GM23338 (cell line): ENCODE measurements at regions not wholly inside any gene's neighbourhood (a gene's known extent, or its start where the extent isn't known, plus 50 kb on each side); places are given as distances from the start of the nearest gene placed in this dataset.

Experiments used
- ATAC-seq: fragments of 200-7000 bp; cut with Tn5 transposase; 3 replicates; pipeline ENCODE4 v1.9.1; 2020
- DNase-seq: peaks from one replicate; pipeline ENCODE4 v3.0.0-alpha.2; 2015; ENCODE audit warnings: low spot score
- H2AFZ ChIP-seq: fragments of 200-600 bp; sonication (generic); 2 replicates; pipeline ENCODE4 v1.8.0; 2016; ENCODE audit warnings: antibody characterized with exemption, mild to moderate bottlenecking, moderate library complexity
- H3F3A ChIP-seq: fragments of 200-600 bp; sonication (generic); replicated peaks from 2 replicates; pipeline ENCODE4 v1.8.0; 2017; ENCODE audit warnings: antibody characterized with exemption, mixed run types, low read depth
- H3K27ac ChIP-seq: fragments of 200-600 bp; sonication (generic); 2 replicates; pipeline ENCODE4 v1.6.1; 2016; ENCODE audit warnings: low read depth
- H3K27me3 ChIP-seq: fragments of 200-600 bp; sonication (generic); 2 replicates; pipeline ENCODE4 v1.8.0; 2016; ENCODE audit warnings: mild to moderate bottlenecking, mixed run types, moderate library complexity; ENCODE audit not compliant: insufficient read depth
- H3K36me3 ChIP-seq: fragments of 200-600 bp; sonication (generic); 2 replicates; pipeline ENCODE4 v1.8.0; 2016; ENCODE audit warnings: mild to moderate bottlenecking; ENCODE audit not compliant: insufficient read depth
- H3K4me1 ChIP-seq: fragments of 200-600 bp; sonication (generic); 2 replicates; pipeline ENCODE4 v1.8.0; 2016; ENCODE audit warnings: mild to moderate bottlenecking, moderate library complexity; ENCODE audit not compliant: insufficient read depth
- H3K4me2 ChIP-seq: fragments of 200-600 bp; sonication (generic); 2 replicates; pipeline ENCODE4 v1.7.1; 2017; ENCODE audit warnings: mixed run types
- H3K4me3 ChIP-seq: fragments of 200-600 bp; sonication (generic); 2 replicates; pipeline ENCODE4 v1.6.1; 2016; ENCODE audit warnings: mixed run types
- H3K79me2 ChIP-seq: fragments of 200-600 bp; sonication (generic); replicated peaks from 2 replicates; pipeline ENCODE4 v1.8.0; 2017; ENCODE audit warnings: mild to moderate bottlenecking; ENCODE audit not compliant: insufficient read depth
- H3K9me2 ChIP-seq: fragments of 200-600 bp; sonication (generic); 2 replicates; pipeline ENCODE4 v1.8.0; 2017; ENCODE audit not compliant: insufficient read depth
- H4K20me1 ChIP-seq: fragments of 200-600 bp; sonication (generic); replicated peaks from 2 replicates; pipeline ENCODE4 v1.8.0; 2017; ENCODE audit warnings: mild to moderate bottlenecking; ENCODE audit not compliant: insufficient read depth
- H3K27ac Mint-ChIP-seq: 2 replicates; pipeline ENCODE4 v1.8.0; 2020; ENCODE audit warnings: inconsistent platforms, mild to moderate bottlenecking, moderate library complexity, mixed read lengths
- H3K27me3 Mint-ChIP-seq: 3 replicates; pipeline ENCODE4 v1.8.0; 2022; ENCODE audit warnings: low read depth, mild to moderate bottlenecking, moderate library complexity, mixed read lengths, inconsistent platforms; ENCODE audit not compliant: insufficient read depth, poor library complexity
- H3K36me3 Mint-ChIP-seq: 3 replicates; pipeline ENCODE4 v1.8.0; 2021; ENCODE audit warnings: low read depth, mild to moderate bottlenecking, inconsistent platforms, moderate library complexity, mixed read lengths
- H3K4me1 Mint-ChIP-seq: 3 replicates; pipeline ENCODE4 v1.8.0; 2020; ENCODE audit warnings: mild to moderate bottlenecking, inconsistent platforms, mixed read lengths
- H3K4me3 Mint-ChIP-seq: 3 replicates; pipeline ENCODE4 v1.8.0; 2021; ENCODE audit warnings: moderate library complexity, mild to moderate bottlenecking, inconsistent platforms, mixed read lengths
- H3K9me3 Mint-ChIP-seq: 3 replicates; pipeline ENCODE4 v1.8.0; 2020; ENCODE audit warnings: moderate library complexity, mild to moderate bottlenecking, inconsistent platforms, mixed read lengths
- CREB1 ChIP-seq: fragments of 250-450 bp; sonication (Bioruptor Pico); IDR thresholded peaks from 2 replicates; pipeline ENCODE4 v1.5.0; 2020; ENCODE audit warnings: low read depth, mild to moderate bottlenecking, moderate library complexity
- CTCF ChIP-seq, 2 experiments: fragments of 200-600 bp in 1 of 2; sonication (generic) in 1 of 2; conservative IDR thresholded peaks; 2 replicates each; pipeline versions ENCODE4 v1.5.1 to v1.6.1; 2016 to 2017; ENCODE audit warnings: antibody characterized with exemption in 2 of 2, low read depth in 2 of 2, mild to moderate bottlenecking in 2 of 2, moderate library complexity in 1 of 2
- ETS1 ChIP-seq: IDR thresholded peaks from 2 replicates; pipeline ENCODE4 v1.6.1; 2016; ENCODE audit warnings: antibody characterized with exemption
- EZH2 ChIP-seq: fragments of 200-600 bp; sonication (generic); IDR thresholded peaks from one replicate; pipeline ENCODE4 v1.8.0; 2017; ENCODE audit warnings: antibody characterized with exemption, mild to moderate bottlenecking, low read depth; ENCODE audit not compliant: unreplicated experiment
- POLR2AphosphoS5 ChIP-seq: IDR thresholded peaks from 2 replicates; pipeline ENCODE4 v1.6.1; 2016; ENCODE audit warnings: antibody characterized with exemption, low read depth
- REST ChIP-seq: IDR thresholded peaks from one replicate; pipeline ENCODE4 v1.6.1; 2018; ENCODE audit warnings: antibody characterized with exemption; ENCODE audit not compliant: unreplicated experiment
- STAT1 ChIP-seq: IDR thresholded peaks from one replicate; pipeline ENCODE4 v1.6.1; 2016; ENCODE audit warnings: antibody characterized with exemption; ENCODE audit not compliant: unreplicated experiment
- ZNF114 ChIP-seq: fragments of 250-450 bp; sonication (Bioruptor Pico); IDR thresholded peaks from 2 replicates; pipeline ENCODE4 v1.5.0; 2020; ENCODE audit warnings: mild to moderate bottlenecking, moderate library complexity
- ZNF462 ChIP-seq: fragments of 250-450 bp; sonication (Bioruptor Pico); IDR thresholded peaks from 2 replicates; pipeline ENCODE4 v1.5.0; 2020; ENCODE audit warnings: mild to moderate bottlenecking, moderate library complexity

- TF ChIP-seq REST (no peak), ETS1 (no peak)
These were observed 283.4 kb downstream of the DAD1 start (continued) for GRCh38 chr14:22305607-22306006.

GRCh38 chr14:22304326-22304725 lies 284.7 kb downstream of the DAD1 start:
- Histone ChIP-seq H2AFZ (peak overlapping the region; percentile 20; the same call in 1 of the 2 replicates), H3K4me2 (no peak overlapping the region), H3K79me2 (no peaks in the 10 kb centered on the region), H3F3A (no peaks in the 10 kb centered on the region), H3K4me1 (no peaks in the 10 kb centered on the region), H4K20me1 (no peaks in the 10 kb centered on the region), H3K27ac (no peak overlapping the region), H3K9me2 (no peaks in the 10 kb centered on the region), H3K4me3 (no peak overlapping the region), H3K27me3 (no peaks in the 10 kb centered on the region), H3K36me3 (no peaks in the 10 kb centered on the region)
- no peaks in the 10 kb centered on the region for H3K9me3 Mint-ChIP-seq
- no peak overlapping the region for H3K4me3 Mint-ChIP-seq
- H3K27me3 Mint-ChIP-seq: no peaks in the 10 kb centered on the region
- no peak for DNase-seq
- H3K27ac Mint-ChIP-seq: peak overlapping the region; percentile 27
- no peaks in the 10 kb centered on the region for H3K4me1 Mint-ChIP-seq
- no peak; the same call in 2 of the 3 replicates for ATAC-seq
- no peaks in the 10 kb centered on the region for H3K36me3 Mint-ChIP-seq
- TF ChIP-seq STAT1 (no peak), CREB1 (CRISPR knock-in tag) (no peak), EZH2 (no peak), CTCF (conservative IDR thresholded peaks at IDR 0.05; ENCODE audit: low read depth in 2 of 2) (no peak), REST (no peak), ZNF462 (no peak), ZNF114 (CRISPR knock-in tag) (no peak), POLR2AphosphoS5 (no peak)
